GM21423 (cell line): ENCODE measurements at regions not wholly inside any gene's neighbourhood (a gene's known extent, or its start where the extent isn't known, plus 50 kb on each side); places are given as distances from the start of the nearest gene placed in this dataset.

Experiments used
- ATAC-seq: cut with Tn5 transposase; IDR thresholded peaks from one replicate; pipeline ENCODE4 v1.9.1; 2021; ENCODE audit warnings: mild to moderate bottlenecking, moderate library complexity; ENCODE audit not compliant: unreplicated experiment

DNA sequence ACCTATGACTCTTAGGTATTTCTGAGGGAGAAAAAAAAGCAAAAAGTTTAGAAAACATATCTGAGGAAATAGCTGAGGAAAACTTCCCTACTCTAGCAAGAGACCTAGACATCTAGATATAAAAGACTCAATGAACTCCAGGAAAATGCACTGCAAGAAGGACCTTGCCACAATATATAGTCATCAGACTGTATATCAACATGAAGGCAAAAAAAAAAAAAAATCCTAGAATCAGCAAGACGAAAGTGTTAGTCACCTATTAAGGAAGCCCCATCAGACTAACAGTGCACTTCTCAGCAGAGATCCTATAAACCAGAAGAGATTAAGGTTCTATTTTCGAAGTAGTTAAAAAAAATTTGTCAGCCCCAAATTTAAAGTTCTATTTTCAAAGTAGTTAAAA, 166.2 kb downstream of the TMEM38B start:
- ATAC-seq: no peak

GRCh38 chr9:105861972-105862371, 167.6 kb downstream of the TMEM38B start:
- no peak for ATAC-seq

DNA sequence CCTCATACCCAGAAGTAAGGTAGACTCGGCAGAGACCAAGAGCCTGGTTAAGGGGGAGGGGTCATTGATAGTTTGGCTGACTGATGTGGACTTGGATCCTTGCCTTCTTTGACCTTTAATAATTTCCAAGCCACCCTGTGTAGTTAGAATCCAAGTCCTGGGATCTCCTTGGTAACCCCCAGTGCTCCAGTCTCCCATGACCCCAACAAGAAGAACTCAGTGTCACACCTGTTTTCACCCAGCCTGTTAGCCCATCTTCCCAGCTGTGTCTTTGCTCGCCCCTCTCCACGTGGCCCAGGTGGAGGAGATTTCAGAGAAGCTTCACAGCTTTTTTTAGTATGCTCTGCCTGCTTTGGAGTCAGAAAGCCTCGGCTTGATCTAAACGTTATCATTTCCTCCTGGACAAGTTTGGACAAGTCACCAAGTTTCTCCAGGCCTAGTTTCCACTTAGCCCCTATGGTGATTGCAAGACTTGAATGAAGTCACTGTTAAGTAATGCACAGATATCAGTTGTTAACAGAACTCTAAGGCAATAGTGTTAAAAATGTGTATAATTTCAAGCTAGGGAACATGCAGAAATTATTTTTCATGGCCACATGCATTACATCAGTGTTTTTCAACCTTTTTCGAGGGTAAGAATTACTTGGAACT, 170.0 kb downstream of the TMEM38B start:
- no peak for ATAC-seq

DNA sequence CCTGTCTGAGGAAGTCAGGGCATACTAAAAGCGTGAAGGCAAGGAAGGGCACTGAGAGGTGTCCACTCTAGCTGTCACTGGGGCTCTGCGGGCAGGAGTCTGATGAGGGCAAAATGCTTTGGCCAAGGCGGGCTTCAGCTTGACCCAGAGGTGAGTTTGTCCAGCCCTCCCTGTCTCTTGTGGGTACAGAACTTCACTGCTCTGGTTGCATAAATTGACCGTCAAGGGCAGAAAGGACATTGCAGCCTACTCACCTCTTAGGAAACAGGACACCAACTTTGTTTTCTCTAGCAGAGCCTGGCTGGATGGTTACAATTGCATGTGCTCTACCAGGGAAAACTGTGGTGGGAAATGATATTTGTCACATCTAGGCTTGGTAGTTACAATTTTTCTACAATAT, 170.9 kb downstream of the TMEM38B start:
- ATAC-seq: no peak

DNA sequence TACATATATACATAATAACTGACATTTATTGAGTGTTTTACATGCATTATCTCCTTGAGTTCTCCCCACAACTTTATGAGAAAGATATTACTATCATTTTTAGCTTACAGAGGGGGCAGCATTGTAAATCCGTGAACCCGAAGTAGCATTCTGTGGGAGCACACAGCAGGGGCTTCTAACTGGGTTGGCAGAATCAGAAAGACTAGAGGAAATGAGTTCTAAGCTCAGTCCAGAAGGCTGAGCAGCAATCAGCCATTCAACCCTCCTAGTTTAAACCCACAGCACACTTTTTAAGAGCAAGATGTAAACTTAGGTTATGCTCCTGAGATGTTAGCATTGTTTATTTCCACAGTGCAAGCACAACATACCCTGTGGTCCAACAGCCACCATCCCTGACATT, 177.2 kb downstream of the TMEM38B start:
- no peak for ATAC-seq

DNA sequence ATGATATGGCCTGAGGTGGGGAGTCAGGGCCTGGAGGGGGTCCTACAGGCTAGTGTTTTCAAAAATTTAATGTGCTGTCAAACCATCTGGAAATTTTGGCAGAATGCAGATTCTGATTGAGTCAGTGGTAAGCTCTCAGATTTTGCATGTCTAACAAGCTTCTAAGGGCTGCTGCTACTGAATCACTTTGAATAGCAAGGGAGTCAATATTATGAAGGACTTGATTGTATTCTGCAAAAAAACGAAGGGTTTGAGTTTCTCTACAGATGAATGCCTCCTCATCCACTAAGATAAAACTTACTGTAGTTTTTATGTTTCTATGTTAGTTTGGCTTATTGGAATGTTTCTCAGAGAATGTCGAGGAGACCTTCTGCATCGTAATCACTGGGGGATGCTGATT, 179.5 kb downstream of the TMEM38B start:
- no peak for ATAC-seq

DNA sequence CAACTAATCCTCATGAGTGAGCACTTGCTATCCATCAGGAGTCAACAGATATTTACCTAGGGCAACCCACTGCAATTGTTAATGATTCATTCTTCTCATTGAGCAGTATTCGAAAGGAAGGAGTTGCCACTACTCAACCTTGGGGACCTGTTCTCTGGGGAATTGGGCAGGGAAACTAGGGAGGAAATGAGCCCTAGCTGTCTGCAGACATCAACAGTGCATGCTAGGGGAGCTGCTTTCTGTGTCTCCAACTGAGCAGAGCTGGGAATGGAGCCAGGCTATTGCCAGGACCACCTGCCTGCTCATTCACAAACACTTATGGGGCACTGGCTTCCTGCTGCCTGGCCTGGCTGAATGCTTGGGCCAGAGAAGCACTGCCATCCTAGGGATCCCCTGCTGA, 183.4 kb downstream of the TMEM38B start:
- peak; percentile 73 for ATAC-seq

DNA sequence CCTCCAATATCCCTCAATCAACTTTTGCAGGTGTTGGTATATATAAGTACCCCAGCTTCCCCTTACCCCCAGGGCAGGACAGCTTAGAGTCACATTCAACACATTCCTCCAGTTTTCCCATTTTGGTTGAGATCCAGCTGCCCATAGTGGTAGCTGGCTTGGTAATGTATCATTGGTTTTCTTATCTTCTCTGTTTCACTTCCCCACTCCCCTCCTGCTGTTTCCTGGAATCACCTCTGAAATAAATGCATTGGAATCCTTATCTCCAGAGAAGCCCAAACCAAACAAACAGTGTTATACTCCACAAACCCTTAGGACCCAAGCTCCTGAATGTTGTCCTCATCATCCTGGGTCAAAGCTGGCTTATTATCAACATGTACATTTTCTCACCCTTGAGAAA, 184.8 kb downstream of the TMEM38B start:
- no peak for ATAC-seq

DNA sequence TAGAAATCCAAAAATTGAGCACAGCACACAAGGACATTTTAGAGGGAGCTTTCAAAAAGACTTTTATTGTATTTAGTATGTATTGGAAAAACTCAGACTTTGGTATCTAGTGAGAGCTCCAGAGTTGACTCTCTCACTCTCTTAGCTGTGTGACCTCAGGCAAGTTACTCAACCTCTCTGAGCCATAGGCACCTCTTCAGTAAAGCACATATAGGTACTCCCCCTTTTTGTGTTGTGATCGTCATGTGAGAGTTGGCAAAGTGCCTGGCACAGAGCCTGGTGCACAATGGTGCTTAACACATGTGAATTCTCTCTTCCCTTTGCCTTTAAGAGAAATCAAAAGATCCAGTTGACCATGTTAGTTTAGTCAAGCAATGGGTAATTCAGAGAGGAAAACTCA, 186.2 kb downstream of the TMEM38B start:
- ATAC-seq: no peak

DNA sequence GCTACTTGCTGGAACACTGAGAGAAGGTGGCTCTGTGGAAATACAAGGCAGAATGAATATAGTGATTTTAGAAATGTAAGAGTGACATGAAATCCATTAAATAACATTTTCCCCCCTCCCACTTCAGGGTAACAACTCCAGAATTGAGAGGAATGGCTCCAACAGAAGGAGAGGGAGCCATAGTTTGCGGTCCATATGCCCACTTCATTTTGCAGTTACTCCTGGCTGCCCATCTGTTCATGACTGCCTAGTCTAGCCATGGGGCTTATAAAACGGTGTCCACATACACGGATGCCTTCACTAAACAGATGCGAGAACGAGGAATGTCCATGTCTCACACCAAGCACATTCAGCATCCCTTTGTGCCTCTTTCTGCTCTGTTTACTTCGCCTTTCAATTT, 186.7 kb downstream of the TMEM38B start:
- no peak for ATAC-seq

DNA sequence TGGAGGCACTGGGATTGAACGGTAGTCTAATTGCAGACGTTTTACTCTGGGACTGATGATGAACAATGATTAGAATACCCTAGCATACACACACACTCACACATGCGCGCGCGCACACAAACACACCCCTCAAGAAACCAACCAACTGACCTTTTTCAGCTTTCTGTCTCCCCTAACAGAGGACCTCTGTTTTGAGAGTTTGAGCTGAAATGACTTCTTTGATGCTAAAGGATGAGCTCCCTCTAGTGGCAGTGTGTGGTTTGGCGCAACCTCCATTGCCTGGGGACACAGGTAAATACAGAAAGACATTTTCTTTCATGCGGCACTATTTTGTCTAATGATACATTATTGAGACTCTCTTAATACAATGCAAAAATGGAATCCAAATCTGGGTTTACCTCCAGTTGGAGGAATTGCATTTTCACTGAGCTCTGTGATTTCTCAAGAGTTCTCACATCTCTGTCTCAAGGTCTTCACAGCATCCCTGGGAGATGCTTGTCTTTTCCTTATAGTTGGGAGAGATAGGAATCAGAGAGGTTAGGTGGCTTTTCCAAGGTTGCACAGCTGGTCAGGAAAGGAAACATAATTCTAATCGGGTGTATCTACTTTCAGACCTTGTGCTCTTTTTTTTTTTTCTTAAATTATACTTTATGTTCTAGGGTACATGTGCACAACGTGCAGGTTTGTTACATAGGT, 187.5 kb downstream of the TMEM38B start:
- peak; percentile 36 for ATAC-seq

DNA sequence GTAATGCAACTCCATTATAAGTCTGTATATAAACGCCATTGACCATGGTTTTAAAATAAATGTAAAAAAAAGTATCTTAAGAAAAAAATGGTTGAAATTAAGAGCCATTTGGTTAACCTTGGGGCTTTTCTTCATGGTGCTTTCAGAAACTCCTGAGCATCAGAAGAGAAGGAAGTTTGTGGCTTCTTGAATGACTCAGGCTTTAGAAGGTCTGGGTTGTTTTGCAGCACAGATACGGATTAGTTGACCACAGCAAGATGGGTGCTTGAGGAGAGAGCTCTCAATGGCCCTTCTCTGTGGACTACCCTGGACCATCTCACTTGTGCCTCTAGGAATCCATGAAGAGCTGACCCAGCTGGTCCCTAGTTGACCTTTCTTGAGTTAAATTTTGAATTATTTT, 189.5 kb downstream of the TMEM38B start:
- peak; percentile 93 for ATAC-seq

GRCh38 chr9:105884416-105884815, 190.1 kb downstream of the TMEM38B start:
- no peak for ATAC-seq

GRCh38 chr9:105886136-105886535, 191.8 kb downstream of the TMEM38B start:
- ATAC-seq: no peak

DNA sequence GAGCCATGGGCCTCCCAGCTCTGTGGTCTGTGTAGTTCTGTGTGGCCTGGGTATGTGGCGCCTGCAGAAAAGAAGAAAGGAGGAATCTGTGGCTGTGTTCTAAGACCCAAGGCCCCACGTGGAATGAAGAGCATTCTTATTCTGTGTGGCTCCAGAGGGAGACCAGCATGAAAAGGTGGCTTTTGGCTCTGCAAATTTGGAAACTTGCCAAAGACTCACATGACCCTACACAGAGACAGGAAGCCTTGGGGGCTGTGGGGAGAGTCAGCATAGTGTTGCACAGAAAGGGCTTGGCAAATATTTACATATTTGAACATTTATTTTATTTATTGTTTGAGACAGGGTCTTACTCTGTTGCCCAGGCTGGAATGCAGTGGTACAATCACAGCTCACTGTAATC, 193.3 kb downstream of the TMEM38B start:
- no peak for ATAC-seq

DNA sequence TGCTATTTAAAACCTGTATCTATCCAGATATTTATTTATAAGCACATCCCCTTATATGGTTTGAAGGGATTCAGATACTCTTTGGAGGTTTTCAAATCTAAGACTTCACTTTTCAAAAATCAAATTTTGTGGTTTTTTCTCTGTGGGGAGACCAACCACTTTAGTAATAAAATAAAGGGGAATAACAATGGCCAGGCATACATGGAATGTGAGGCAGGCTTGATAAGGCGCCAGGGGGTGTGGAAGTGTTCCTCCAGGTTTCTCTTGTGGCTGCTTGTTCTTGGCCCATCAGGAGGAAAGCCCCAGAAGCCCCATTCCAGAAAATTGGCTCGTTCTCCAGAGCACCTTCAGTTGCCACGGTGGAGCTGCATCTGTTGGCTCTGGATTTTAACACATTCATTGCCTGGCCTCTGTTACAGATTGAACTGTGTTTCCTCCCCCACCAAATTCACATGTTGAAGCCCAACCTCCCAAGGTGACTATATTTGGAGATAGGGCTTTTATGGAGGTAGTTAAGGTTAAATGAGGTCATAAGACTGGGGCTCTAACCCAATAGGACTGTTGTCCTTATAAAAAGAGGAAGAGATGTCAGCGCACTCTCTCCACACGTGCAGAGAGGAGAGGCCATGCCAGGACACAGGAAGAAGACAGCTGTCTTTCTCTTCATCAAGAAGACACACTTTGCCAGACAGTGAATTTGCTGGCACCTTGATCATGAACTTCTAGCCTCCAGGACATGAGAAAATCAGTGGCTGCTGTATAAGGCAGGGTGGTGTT, 195.9 kb downstream of the TMEM38B start:
- no peak for ATAC-seq

DNA sequence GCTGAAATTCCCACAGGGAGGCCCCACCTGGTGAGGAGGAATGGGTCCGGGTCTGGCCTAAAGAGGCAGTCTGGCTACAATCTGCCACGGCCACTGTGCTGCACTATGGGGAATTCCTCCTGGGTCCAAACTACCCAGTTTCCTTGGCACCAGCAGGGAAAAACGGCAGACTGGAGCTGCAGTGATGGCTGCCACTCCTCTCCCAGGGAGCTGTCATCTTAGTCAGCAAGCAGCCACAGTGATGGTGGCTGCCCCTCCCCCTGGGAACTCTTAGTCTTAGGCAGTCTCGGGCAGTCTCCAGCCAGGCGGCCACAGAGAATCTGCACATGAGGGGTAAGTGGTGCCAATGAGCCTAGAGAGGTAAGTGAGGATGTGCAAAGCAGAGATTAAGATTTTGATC, 205.8 kb downstream of the TMEM38B start:
- ATAC-seq: no peak

DNA sequence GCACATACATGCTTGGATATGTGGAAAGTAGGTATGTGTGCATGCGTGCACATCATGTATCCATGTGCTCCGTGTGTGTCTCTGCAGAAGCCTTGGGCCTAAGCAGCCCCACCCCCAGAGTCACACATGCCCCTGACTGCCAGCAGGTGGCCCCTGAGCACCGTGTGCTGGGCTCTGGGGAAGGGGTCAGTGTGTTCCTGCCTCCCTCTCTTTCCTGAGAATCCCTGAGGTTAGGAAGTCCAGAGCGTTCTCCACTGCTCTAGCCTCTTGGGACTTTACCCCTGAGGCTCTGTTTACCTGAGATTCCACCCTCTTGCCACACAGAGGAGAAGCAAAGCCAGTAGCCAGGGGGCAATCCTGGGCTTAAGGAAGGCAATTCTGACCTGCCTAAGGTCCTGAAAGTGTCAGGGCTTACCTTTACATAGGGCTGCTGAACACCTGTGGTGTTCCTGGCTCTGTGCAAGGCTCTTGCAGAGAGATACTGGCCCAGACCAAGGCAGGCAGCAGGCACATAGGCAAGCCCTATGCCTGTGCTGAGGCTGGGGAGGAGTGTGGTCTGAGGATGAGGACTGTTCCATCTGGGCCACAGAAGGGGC, 207.3 kb downstream of the TMEM38B start:
- peak; percentile 63 for ATAC-seq

- ATAC-seq: no peak
Measured at GRCh38 chr9:105908069-105908468, 213.7 kb downstream of the TMEM38B start.

DNA sequence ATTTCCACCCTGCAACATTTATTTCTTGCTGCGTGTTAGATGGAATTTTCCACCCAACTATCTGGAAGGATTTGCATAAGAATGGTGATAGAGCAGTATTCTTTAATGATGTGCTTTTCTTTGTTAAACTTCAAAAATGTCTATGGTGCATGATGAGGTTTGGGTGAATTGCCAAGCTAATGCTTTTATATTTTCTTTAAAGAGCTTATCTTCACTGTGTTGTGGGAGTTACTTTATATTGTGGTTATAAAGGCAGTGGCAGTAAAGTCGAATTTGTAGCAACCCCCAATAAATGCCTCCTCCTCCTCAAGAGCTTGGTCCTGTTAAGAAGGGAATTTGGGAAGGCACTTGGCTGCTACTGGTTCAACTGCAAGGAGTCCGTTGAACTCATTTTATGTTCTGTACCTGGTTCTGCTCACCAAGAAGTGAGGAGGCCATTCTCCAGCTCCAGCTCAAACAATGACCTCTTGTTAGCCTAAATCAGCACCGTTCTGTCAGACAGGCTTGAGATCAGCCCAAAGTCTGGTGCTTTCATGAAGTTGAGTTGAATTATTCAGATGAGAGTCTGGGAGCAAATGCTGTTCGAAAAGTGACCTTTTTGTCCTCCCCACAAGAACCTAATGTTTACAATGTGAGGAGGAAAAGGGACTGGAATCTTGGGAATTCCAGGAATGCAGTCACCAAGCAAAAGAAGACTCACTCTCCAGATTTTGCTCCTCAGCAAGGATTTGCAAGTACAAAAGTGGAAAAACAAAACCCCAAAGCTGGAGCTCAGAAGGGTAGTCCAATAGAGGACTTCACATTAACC, 217.0 kb downstream of the TMEM38B start:
- ATAC-seq: no peak
